ENCODE measurements at regions not wholly inside any gene's neighbourhood (a gene's known extent, or its start where the extent isn't known, plus 50 kb on each side); places are given as distances from the start of the nearest gene placed in this dataset.

DNA sequence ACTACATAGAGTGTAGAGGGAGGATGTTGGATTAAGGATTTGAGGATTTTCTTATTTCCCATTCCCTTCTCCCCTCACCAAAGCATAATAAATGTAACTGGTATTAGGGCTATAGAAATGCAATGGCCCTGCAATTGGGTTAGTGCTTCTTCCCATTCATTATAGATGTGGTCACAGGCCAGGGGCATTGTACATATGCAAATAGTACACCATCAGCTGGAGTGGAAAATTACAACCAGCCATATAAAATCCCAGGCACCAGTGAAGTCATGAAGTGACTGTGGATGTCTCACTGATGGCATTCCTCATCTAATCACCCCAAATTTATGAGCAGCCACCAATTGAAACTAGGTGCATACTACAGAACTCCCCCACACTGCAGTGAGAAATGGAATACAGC is 105.9 kb downstream of the PLK2 start:
- intact Hi-C loops (cut with DNase I): no loop called here
- no peak for TF ChIP-seq POLR2A (IDR thresholded peaks at IDR 0.05)
- TF ChIP-seq, protein P1, sequence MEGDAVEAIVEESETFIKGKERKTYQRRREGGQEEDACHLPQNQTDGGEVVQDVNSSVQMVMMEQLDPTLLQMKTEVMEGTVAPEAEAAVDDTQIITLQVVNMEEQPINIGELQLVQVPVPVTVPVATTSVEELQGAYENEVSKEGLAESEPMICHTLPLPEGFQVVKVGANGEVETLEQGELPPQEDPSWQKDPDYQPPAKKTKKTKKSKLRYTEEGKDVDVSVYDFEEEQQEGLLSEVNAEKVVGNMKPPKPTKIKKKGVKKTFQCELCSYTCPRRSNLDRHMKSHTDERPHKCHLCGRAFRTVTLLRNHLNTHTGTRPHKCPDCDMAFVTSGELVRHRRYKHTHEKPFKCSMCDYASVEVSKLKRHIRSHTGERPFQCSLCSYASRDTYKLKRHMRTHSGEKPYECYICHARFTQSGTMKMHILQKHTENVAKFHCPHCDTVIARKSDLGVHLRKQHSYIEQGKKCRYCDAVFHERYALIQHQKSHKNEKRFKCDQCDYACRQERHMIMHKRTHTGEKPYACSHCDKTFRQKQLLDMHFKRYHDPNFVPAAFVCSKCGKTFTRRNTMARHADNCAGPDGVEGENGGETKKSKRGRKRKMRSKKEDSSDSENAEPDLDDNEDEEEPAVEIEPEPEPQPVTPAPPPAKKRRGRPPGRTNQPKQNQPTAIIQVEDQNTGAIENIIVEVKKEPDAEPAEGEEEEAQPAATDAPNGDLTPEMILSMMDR (IDR thresholded peaks at IDR 0.05): no peak

DNA sequence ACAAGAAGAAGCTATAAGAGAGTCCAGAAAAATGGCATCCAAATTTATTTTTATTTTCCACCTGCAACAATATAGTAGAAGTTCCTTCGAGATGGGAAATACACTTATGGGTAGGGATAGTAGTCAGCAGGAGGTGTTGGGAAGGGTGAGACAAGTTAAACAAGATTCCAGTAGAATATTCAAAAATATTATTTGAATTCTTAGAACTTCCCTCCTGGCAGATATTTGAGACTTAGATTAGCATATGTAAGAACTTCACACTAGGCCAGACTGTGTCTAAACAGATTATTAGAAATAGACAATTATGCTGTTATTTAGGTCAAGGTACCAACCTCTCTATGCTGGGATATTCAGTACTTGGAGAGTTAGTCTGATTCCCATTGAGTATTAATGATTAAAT is 108.7 kb downstream of the PLK2 start:
- DNase-seq: no peak
- WGBS, 4 donors: 1 to 98% (median 72%) methylated on average over 1 of the region's 1 CpG
- intact Hi-C loops (cut with DNase I): no loop called here
- Histone ChIP-seq H3K9me3 (peaks cover 0 to 7% (median 0%) of the 10 kb centered on the region in 12 donors), H3K4me3 (no peak overlapping the region), H3K27ac (no peak overlapping the region), H3K27me3 (no peaks in the 10 kb centered on the region), H3K4me1 (no peaks in the 10 kb centered on the region), H3K36me3 (no peaks in the 10 kb centered on the region)
- no peak for ATAC-seq
- no peak for TF ChIP-seq POLR2A (IDR thresholded peaks at IDR 0.05)
- TF ChIP-seq, protein P1 (IDR thresholded peaks at IDR 0.05): no peak

More for the DNA sequence above, 105.9 kb downstream of the PLK2 start:
- DNase-seq: no peak
- H3K4me1 ChIP-seq: no peaks in the 10 kb centered on the region
- H3K9me3 ChIP-seq: peaks cover 0 to 7% (median 0%) of the 10 kb centered on the region in 12 donors
- no peak overlapping the region for H3K27ac ChIP-seq
- no peaks in the 10 kb centered on the region for H3K36me3 ChIP-seq
- ATAC-seq: no peak
- no peaks in the 10 kb centered on the region for H3K27me3 ChIP-seq
- H3K4me3 ChIP-seq: no peak overlapping the region

DNA sequence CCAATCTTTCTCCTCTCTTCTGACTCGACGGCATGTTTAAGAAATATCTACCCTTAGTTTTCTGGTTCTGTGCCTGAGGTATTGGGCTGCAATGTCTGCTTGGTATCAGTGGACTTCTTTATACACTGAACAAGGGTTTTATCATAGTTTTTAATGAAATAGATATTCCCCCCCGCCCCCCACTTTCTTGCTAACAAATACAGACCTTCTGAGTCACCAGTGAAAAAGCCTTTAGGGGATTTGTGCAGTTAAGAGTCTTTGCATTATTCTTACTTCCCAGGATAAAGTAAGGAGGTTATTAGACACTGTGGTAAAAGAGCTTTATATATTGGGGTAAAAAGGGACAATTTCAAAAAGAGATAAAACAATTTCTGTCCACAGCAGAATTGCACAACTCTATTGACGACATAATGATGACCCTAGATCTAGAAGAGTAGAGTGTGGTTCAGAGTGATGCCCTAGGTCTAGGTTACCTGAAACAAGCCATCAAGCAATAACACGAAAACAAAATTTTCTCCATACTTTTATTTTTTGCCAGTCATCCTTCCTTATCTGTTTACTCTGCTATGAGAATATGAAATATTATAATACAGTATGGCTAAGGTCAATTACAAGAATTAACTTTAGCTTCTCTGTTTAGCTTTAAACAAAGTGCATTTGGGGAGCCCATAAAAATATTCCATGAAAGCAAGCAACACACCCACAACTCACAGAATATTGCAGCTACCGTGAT is 110.7 kb downstream of the PLK2 start:
- DNase-seq: no peak
- Histone ChIP-seq H3K36me3 (no peaks in the 10 kb centered on the region), H3K4me1 (no peaks in the 10 kb centered on the region), H3K9me3 (peaks cover 0 to 7% (median 0%) of the 10 kb centered on the region in 12 donors), H3K27me3 (no peaks in the 10 kb centered on the region), H3K27ac (no peak overlapping the region), H3K4me3 (no peak overlapping the region)
- WGBS, 4 donors: 95 to 97% (median 96%) methylated on average over 6 of the region's 6 CpGs
- ATAC-seq: no peak
- TF ChIP-seq POLR2A (IDR thresholded peaks at IDR 0.05): no peak
- TF ChIP-seq, protein P1 (IDR thresholded peaks at IDR 0.05): no peak
- intact Hi-C loops (cut with DNase I): loop anchor here in 1 of 10 donors (10.0 kb wide), 1 partner anchor 96 kb away; no protein-coding TSS in a partner anchor

DNA sequence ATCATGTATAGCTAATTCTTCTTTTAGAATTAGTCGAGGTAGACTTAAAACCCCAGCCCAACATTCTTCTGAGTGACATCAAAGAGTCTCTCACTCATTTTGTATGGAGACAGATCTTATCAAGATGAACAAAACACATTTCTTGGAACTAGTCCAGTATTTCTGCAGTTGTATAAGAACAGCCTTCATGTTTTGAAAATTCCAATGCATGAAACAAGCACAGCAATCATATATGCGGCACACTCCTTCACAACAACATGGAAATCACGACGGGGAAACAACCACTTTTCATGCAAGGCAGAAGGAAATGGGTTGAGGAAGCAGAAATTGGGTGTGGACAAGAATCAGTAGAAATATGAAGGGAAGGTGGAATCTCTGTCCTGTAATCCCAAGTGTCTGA is 113.8 kb downstream of the PLK2 start:
- DNase-seq (no peak), ATAC-seq (no peak)
- Histone ChIP-seq H3K4me1 (no peaks in the 10 kb centered on the region), H3K27ac (no peak overlapping the region), H3K4me3 (no peak overlapping the region), H3K36me3 (no peaks in the 10 kb centered on the region), H3K9me3 (peaks cover 0 to 7% (median 0%) of the 10 kb centered on the region in 12 donors), H3K27me3 (no peaks in the 10 kb centered on the region)
- intact Hi-C loops (cut with DNase I): loop anchor here in 1 of 10 donors (10.0 kb wide), 1 partner anchor 99 kb away; no protein-coding TSS in a partner anchor
- 62 to 74% (median 68%) methylated on average over 4 of the region's 4 CpGs for WGBS, 4 donors
- TF ChIP-seq, protein P1 (IDR thresholded peaks at IDR 0.05): no peak
- no peak for TF ChIP-seq POLR2A (IDR thresholded peaks at IDR 0.05)
